Esophagus muscularis mucosa (tissue), 3 donors: ENCODE measurements at regions not wholly inside any gene's neighbourhood (a gene's known extent, or its start where the extent isn't known, plus 50 kb on each side); places are given as distances from the start of the nearest gene placed in this dataset.

Experiments used
- POLR2A ChIP-seq: fragments of 450-650 bp; IDR thresholded peaks from one replicate; pipeline ENCODE4 v1.6.1; 2017; ENCODE audit warnings: antibody characterized with exemption, moderate library complexity, mild to moderate bottlenecking, low read depth
- TF ChIP-seq, protein P1 (sequence below), 3 experiments: fragments of 200-600 bp in 2 of 3; fragments of 450-650 bp in 1 of 3; sonication (generic) in 2 of 3; IDR thresholded peaks; one replicate each; pipeline ENCODE4 v1.5.1; 2017 to 2019; ENCODE audit warnings: antibody characterized with exemption in 3 of 3, mild to moderate bottlenecking in 2 of 3, moderate library complexity in 1 of 3

DNA sequence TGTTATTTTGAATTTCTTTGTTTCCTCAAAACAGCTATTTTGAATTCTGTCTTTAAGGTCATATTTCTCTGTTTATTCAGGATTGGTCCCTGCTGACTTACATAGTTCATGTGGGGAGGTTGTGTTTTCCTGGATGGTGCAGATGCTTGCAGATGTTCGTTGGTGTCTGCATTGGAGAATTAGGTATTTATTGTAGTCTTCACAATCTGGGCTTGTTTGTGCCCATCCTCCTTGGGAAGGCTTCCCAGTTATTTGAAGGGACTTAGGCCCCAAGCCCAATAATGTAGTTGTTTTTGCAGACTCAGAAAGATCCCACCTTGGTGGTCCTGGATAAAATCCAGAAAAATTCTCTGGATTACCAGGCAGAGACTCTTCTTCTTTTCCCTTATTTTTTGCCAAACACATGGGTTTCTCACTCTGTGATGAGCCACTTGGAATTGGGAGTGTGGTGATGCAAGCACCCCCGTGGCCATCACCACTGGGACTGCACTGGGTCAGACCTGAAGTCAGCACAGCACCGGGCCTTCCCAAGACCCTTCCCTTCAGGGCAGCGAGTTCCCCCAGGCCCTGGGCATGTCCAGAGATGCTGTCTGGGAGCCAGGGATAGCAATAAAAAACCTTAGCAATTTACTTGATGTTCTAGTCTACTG is 81.6 kb upstream of the EZR start:
- TF ChIP-seq, protein P1, sequence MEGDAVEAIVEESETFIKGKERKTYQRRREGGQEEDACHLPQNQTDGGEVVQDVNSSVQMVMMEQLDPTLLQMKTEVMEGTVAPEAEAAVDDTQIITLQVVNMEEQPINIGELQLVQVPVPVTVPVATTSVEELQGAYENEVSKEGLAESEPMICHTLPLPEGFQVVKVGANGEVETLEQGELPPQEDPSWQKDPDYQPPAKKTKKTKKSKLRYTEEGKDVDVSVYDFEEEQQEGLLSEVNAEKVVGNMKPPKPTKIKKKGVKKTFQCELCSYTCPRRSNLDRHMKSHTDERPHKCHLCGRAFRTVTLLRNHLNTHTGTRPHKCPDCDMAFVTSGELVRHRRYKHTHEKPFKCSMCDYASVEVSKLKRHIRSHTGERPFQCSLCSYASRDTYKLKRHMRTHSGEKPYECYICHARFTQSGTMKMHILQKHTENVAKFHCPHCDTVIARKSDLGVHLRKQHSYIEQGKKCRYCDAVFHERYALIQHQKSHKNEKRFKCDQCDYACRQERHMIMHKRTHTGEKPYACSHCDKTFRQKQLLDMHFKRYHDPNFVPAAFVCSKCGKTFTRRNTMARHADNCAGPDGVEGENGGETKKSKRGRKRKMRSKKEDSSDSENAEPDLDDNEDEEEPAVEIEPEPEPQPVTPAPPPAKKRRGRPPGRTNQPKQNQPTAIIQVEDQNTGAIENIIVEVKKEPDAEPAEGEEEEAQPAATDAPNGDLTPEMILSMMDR (IDR thresholded peaks at IDR 0.05): no peak
- TF ChIP-seq POLR2A: no peak
